ENCODE measurements at regions not wholly inside any gene's neighbourhood (a gene's known extent, or its start where the extent isn't known, plus 50 kb on each side); places are given as distances from the start of the nearest gene placed in this dataset.

DNA sequence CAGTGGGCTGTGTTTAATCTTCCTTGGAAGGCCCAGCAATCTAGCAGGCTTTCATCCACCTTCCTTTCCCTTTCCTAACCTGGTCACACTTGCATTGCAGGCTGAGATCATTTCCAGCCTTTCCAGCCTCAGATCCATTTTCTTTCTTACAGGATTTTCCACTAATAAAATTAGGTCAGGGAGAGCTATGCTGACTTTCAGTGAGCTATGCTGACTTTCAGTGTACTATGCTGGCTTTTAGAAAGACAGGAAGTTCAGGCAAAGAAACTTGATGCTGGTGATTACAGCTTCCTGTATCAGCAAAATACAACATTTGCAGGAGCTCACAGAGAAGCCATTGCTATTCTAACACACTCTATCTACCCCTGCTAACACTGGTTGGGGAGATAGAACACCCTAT is 735.0 kb downstream of the CCDC85A start:
- Histone ChIP-seq H4K20me1 (ENCODE audit: insufficient read depth, low read depth, low read length) (no peaks in the 10 kb centered on the region), H3K9me2 (replicated peaks; ENCODE audit: insufficient read depth, low read length) (0 out of 2 replicates have a peak, but pooled peaks cover 2% of the 10 kb centered on the region), H3K9ac (ENCODE audit: low read length) (no peak overlapping the region), H3K27me3 (ENCODE audit: low read length) (no peaks in the 10 kb centered on the region), H3K79me2 (ENCODE audit: low read length) (no peaks in the 10 kb centered on the region), H3K4me2 (ENCODE audit: low read depth, low read length, poor library complexity, severe bottlenecking) (no peak overlapping the region), H3K4me1 (ENCODE audit: low read length) (no peaks in the 10 kb centered on the region), H3K9me3 (ENCODE audit: low read length) (peaks cover 6% of the 10 kb centered on the region; the same call in 1 of the 2 replicates), H3K4me3 (ENCODE audit: low read length) (no peak overlapping the region), H3K36me3 (ENCODE audit: insufficient read depth, low read length) (no peaks in the 10 kb centered on the region), H3K27ac (ENCODE audit: low read length) (no peak overlapping the region), H2AFZ (ENCODE audit: low read length) (no peak overlapping the region)
- no peak for DNase-seq

DNA sequence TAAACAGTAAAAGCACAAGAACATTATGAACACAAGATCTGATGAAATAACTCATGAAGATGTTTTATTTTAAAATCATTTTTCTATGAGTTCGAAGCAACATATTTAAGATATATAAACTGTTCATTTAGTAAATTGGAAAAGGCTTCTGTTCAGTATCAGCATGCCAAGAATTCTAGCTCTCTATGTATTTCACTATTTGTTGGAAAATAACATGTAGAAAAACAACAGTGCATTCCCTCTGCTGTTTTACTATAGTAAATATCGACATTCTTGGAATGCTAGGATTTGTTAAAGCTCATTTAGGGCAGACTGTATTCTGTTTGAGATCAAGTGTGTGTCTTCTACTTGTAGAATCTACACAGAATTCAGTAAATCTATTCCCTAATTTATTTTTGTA is 750.2 kb downstream of the CCDC85A start:
- Histone ChIP-seq H3K9me2 (replicated peaks; ENCODE audit: insufficient read depth, low read length) (no peaks in the 10 kb centered on the region), H3K4me2 (ENCODE audit: low read depth, low read length, poor library complexity, severe bottlenecking) (no peak overlapping the region), H3K9ac (ENCODE audit: low read length) (no peak overlapping the region), H3K79me2 (ENCODE audit: low read length) (no peaks in the 10 kb centered on the region), H3K4me3 (ENCODE audit: low read length) (no peak overlapping the region), H2AFZ (ENCODE audit: low read length) (no peak overlapping the region), H3K36me3 (ENCODE audit: insufficient read depth, low read length) (no peaks in the 10 kb centered on the region), H3K9me3 (ENCODE audit: low read length) (peaks cover 3% of the 10 kb centered on the region; the same call in 1 of the 2 replicates), H3K4me1 (ENCODE audit: low read length) (no peaks in the 10 kb centered on the region), H4K20me1 (ENCODE audit: insufficient read depth, low read depth, low read length) (no peaks in the 10 kb centered on the region), H3K27ac (ENCODE audit: low read length) (no peak overlapping the region), H3K27me3 (ENCODE audit: low read length) (no peaks in the 10 kb centered on the region)
- DNase-seq, result no peak

- Histone ChIP-seq H3K36me3 (ENCODE audit: insufficient read depth, low read length) (no peaks in the 10 kb centered on the region), H3K4me3 (ENCODE audit: low read length) (no peak overlapping the region), H4K20me1 (ENCODE audit: insufficient read depth, low read depth, low read length) (no peaks in the 10 kb centered on the region), H3K9me2 (replicated peaks; ENCODE audit: insufficient read depth, low read length) (no peaks in the 10 kb centered on the region), H3K9me3 (ENCODE audit: low read length) (peaks cover 3% of the 10 kb centered on the region; the same call in 1 of the 2 replicates), H3K9ac (ENCODE audit: low read length) (no peak overlapping the region), H3K27ac (ENCODE audit: low read length) (no peak overlapping the region), H3K79me2 (ENCODE audit: low read length) (no peaks in the 10 kb centered on the region), H3K4me2 (ENCODE audit: low read depth, low read length, poor library complexity, severe bottlenecking) (no peak overlapping the region), H3K4me1 (ENCODE audit: low read length) (no peaks in the 10 kb centered on the region), H3K27me3 (ENCODE audit: low read length) (no peaks in the 10 kb centered on the region), H2AFZ (ENCODE audit: low read length) (no peak overlapping the region)
- DNase-seq, result no peak
Measured at GRCh38 chr2:56934866-56935265, 751.1 kb downstream of the CCDC85A start.

DNA sequence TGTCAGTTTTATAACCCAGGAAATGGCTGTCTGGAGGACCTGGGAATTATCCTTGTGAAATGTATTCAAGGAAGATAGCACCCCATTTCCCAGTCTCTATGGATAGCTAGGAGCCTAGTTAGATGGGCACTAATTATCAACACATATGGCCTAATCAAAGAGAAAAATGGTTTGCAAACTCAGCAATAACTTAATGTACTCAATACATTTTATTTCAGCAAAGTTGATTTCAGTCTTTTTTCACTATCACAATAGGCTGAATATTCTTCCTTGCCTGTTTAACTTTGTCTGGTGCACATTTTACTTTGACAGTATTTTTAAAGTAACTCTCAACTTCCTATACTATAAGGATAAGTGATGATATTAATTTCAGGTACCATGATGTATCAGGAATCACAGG is 756.3 kb downstream of the CCDC85A start:
- H3K4me1 ChIP-seq (ENCODE audit: low read length), result no peaks in the 10 kb centered on the region
- no peaks in the 10 kb centered on the region for H4K20me1 ChIP-seq (ENCODE audit: insufficient read depth, low read depth, low read length)
- no peak overlapping the region for H3K9ac ChIP-seq (ENCODE audit: low read length)
- no peak for DNase-seq
- no peak overlapping the region for H3K27ac ChIP-seq (ENCODE audit: low read length)
- H3K79me2 ChIP-seq (ENCODE audit: low read length), result no peaks in the 10 kb centered on the region
- H3K9me2 ChIP-seq (replicated peaks; ENCODE audit: insufficient read depth, low read length), result no peaks in the 10 kb centered on the region
- no peak overlapping the region for H2AFZ ChIP-seq (ENCODE audit: low read length)
- no peak overlapping the region for H3K4me2 ChIP-seq (ENCODE audit: low read depth, low read length, poor library complexity, severe bottlenecking)
- H3K4me3 ChIP-seq (ENCODE audit: low read length), result no peak overlapping the region
- H3K36me3 ChIP-seq (ENCODE audit: insufficient read depth, low read length), result no peaks in the 10 kb centered on the region
- no peaks in the 10 kb centered on the region for H3K27me3 ChIP-seq (ENCODE audit: low read length)
- 0 out of 2 replicates have a peak, but pooled peaks cover 10% of the 10 kb centered on the region for H3K9me3 ChIP-seq (ENCODE audit: low read length)

DNA sequence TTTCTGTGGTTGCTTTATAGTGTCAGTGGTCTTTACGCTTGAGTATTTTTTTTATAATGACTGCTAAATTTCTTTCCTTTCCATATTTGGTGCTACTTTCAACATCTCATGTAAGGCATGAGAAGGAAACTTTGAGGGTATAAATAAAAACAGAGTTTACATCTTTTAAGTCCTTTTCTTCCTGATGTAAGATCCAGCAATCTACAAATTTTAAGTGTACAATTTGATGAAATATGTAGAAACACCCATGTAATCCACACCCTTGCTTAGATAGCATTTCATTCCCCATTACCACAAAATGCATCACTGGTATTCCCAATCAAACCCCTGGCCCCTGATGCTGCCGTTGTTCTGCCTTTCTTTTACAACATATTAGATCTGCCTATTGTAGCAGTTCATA is 769.1 kb downstream of the CCDC85A start:
- Histone ChIP-seq H3K9ac (ENCODE audit: low read length) (no peak overlapping the region), H4K20me1 (ENCODE audit: insufficient read depth, low read depth, low read length) (no peaks in the 10 kb centered on the region), H3K79me2 (ENCODE audit: low read length) (no peaks in the 10 kb centered on the region), H3K4me3 (ENCODE audit: low read length) (no peak overlapping the region), H3K4me2 (ENCODE audit: low read depth, low read length, poor library complexity, severe bottlenecking) (no peak overlapping the region), H3K27ac (ENCODE audit: low read length) (no peak overlapping the region), H3K4me1 (ENCODE audit: low read length) (no peaks in the 10 kb centered on the region), H2AFZ (ENCODE audit: low read length) (no peak overlapping the region), H3K36me3 (ENCODE audit: insufficient read depth, low read length) (no peaks in the 10 kb centered on the region), H3K27me3 (ENCODE audit: low read length) (no peaks in the 10 kb centered on the region), H3K9me2 (replicated peaks; ENCODE audit: insufficient read depth, low read length) (no peaks in the 10 kb centered on the region), H3K9me3 (ENCODE audit: low read length) (peaks cover 11% of the 10 kb centered on the region)
- no peak for DNase-seq

GRCh38 chr2:56960581-56960980 is 776.8 kb downstream of the CCDC85A start:
- Histone ChIP-seq H3K4me1 (ENCODE audit: low read length) (no peaks in the 10 kb centered on the region), H3K9me3 (ENCODE audit: low read length) (peaks cover 20% of the 10 kb centered on the region), H3K27me3 (ENCODE audit: low read length) (no peaks in the 10 kb centered on the region), H3K9me2 (replicated peaks; ENCODE audit: insufficient read depth, low read length) (no peaks in the 10 kb centered on the region), H2AFZ (ENCODE audit: low read length) (no peak overlapping the region), H4K20me1 (ENCODE audit: insufficient read depth, low read depth, low read length) (no peaks in the 10 kb centered on the region), H3K4me3 (ENCODE audit: low read length) (no peak overlapping the region), H3K4me2 (ENCODE audit: low read depth, low read length, poor library complexity, severe bottlenecking) (no peak overlapping the region), H3K79me2 (ENCODE audit: low read length) (no peaks in the 10 kb centered on the region), H3K36me3 (ENCODE audit: insufficient read depth, low read length) (no peaks in the 10 kb centered on the region), H3K9ac (ENCODE audit: low read length) (no peak overlapping the region), H3K27ac (ENCODE audit: low read length) (no peak overlapping the region)
- DNase-seq, result no peak

DNA sequence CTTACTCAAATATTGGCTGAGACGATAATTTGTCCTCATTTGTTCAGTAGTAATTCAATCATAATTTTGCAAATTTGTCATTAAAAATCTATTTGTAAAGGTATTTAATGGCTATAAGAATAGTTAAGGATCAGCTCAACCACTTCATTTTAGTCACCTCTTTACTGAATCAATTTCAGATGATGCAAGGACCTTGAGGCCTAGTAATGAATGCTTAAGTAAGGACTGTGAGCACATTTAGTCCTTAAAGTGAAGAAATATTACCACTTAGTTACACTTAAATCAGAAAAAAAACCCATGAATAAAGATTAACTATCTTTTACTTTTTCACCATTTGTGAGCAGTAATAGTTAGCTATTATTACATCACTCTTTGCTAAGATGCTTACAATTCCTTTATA is 778.9 kb downstream of the CCDC85A start:
- Histone ChIP-seq H3K79me2 (ENCODE audit: low read length) (no peaks in the 10 kb centered on the region), H3K36me3 (ENCODE audit: insufficient read depth, low read length) (no peaks in the 10 kb centered on the region), H3K4me3 (ENCODE audit: low read length) (no peak overlapping the region), H4K20me1 (ENCODE audit: insufficient read depth, low read depth, low read length) (no peaks in the 10 kb centered on the region), H2AFZ (ENCODE audit: low read length) (no peak overlapping the region), H3K27me3 (ENCODE audit: low read length) (no peaks in the 10 kb centered on the region), H3K9me3 (ENCODE audit: low read length) (peaks cover 17% of the 10 kb centered on the region; the same call in 1 of the 2 replicates), H3K27ac (ENCODE audit: low read length) (no peak overlapping the region), H3K9me2 (replicated peaks; ENCODE audit: insufficient read depth, low read length) (no peaks in the 10 kb centered on the region), H3K4me1 (ENCODE audit: low read length) (no peaks in the 10 kb centered on the region), H3K4me2 (ENCODE audit: low read depth, low read length, poor library complexity, severe bottlenecking) (no peak overlapping the region), H3K9ac (ENCODE audit: low read length) (no peak overlapping the region)
- no peak for DNase-seq

- Histone ChIP-seq H3K79me2 (ENCODE audit: low read length) (no peaks in the 10 kb centered on the region), H3K4me1 (ENCODE audit: low read length) (no peaks in the 10 kb centered on the region), H3K9ac (ENCODE audit: low read length) (no peak overlapping the region), H3K36me3 (ENCODE audit: insufficient read depth, low read length) (no peaks in the 10 kb centered on the region), H3K27me3 (ENCODE audit: low read length) (no peaks in the 10 kb centered on the region), H4K20me1 (ENCODE audit: insufficient read depth, low read depth, low read length) (no peaks in the 10 kb centered on the region), H3K4me3 (ENCODE audit: low read length) (no peak overlapping the region), H3K27ac (ENCODE audit: low read length) (no peak overlapping the region), H3K4me2 (ENCODE audit: low read depth, low read length, poor library complexity, severe bottlenecking) (no peak overlapping the region), H2AFZ (ENCODE audit: low read length) (no peak overlapping the region), H3K9me3 (ENCODE audit: low read length) (peaks cover 20% of the 10 kb centered on the region), H3K9me2 (replicated peaks; ENCODE audit: insufficient read depth, low read length) (no peaks in the 10 kb centered on the region)
- DNase-seq, result no peak
Measured at GRCh38 chr2:56969513-56969912, 785.7 kb downstream of the CCDC85A start.

Data from Karpas-422 (cell line).